Hepatocyte (in vitro differentiated cells): ENCODE measurements at regions not wholly inside any gene's neighbourhood (a gene's known extent, or its start where the extent isn't known, plus 50 kb on each side); places are given as distances from the start of the nearest gene placed in this dataset.
"Not testable (repeated sequence)": the region's sequence is repeated elsewhere in the genome, so short reads cannot be mapped to it uniquely, and the experiment has no call there.

Experiments used
- DNase-seq: peaks from one replicate; pipeline ENCODE4 v3.0.0-alpha.2; 2016; ENCODE audit warnings: low spot score
- H2AFZ ChIP-seq: fragments of 200-600 bp; sonication (generic); 2 replicates; pipeline ENCODE4 v1.6.0; 2016; ENCODE audit warnings: antibody characterized with exemption, mild to moderate bottlenecking
- H3K27ac ChIP-seq: fragments of 200-600 bp; sonication (generic); 2 replicates; pipeline ENCODE4 v1.5.1; 2016; ENCODE audit warnings: mild to moderate bottlenecking
- H3K27me3 ChIP-seq: fragments of 200-600 bp; sonication (generic); 2 replicates; pipeline ENCODE4 v1.6.1; 2016
- H3K36me3 ChIP-seq: fragments of 200-600 bp; sonication (generic); replicated peaks from 2 replicates; pipeline ENCODE4 v1.5.1; 2016; ENCODE audit warnings: low read depth; ENCODE audit not compliant: insufficient read depth
- H3K4me1 ChIP-seq: fragments of 200-600 bp; sonication (generic); 2 replicates; pipeline ENCODE4 v1.5.1; 2016; ENCODE audit warnings: mild to moderate bottlenecking, moderate library complexity; ENCODE audit not compliant: insufficient read depth
- H3K4me2 ChIP-seq: fragments of 200-600 bp; sonication (generic); 2 replicates; pipeline ENCODE4 v1.6.0; 2016
- H3K4me3 ChIP-seq: fragments of 200-600 bp; sonication (generic); 2 replicates; pipeline ENCODE4 v1.5.1; 2016; ENCODE audit warnings: mild to moderate bottlenecking
- H3K79me2 ChIP-seq: fragments of 200-600 bp; sonication (generic); 2 replicates; pipeline ENCODE4 v1.6.0; 2017; ENCODE audit warnings: mild to moderate bottlenecking
- H3K9me2 ChIP-seq: fragments of 200-600 bp; sonication (generic); replicated peaks from 2 replicates; pipeline ENCODE4 v1.6.0; 2017; ENCODE audit warnings: mild to moderate bottlenecking; ENCODE audit not compliant: insufficient read depth
- H3K9me3 ChIP-seq: fragments of 200-600 bp; sonication (generic); 2 replicates; pipeline ENCODE4 v1.5.1; 2016; ENCODE audit warnings: low read depth, mild to moderate bottlenecking
- H4K20me1 ChIP-seq: fragments of 200-600 bp; sonication (generic); 2 replicates; pipeline ENCODE4 v1.6.0; 2016; ENCODE audit warnings: mild to moderate bottlenecking; ENCODE audit not compliant: insufficient read depth, poor library complexity, severe bottlenecking
- WGBS: methylation state at CpG from one replicate; pipeline ENCODE4 v1.1.6; 2016; ENCODE audit warnings: low lambda C conversion rate; ENCODE audit errors: missing lambda C conversion rate; 5-methylcytosine and 5-hydroxymethylcytosine counted together

DNA sequence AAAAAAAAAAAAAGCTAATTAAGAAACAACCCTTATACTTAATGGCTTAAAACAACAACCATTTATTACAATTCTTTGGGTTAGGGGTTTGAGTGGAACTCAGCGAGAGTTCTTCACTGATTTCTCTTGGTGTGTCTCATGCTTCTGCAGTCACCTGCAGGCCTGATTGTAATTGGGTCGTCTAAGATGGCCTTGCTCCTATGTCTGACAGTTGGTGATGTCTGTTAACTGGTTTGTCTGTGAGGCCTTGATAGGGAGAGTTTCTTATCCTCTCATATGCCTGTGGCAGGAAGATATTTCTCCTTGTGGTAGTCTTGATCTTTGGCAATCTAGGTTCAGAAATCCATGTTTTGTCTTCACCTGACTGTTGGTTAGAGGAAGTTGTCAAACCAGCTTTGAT, 85.2 kb upstream of the NUTM2F start:
- H3K27ac ChIP-seq, H4K20me1 ChIP-seq, H2AFZ ChIP-seq, H3K4me1 ChIP-seq, H3K9me3 ChIP-seq, H3K27me3 ChIP-seq, H3K36me3 ChIP-seq, DNase-seq, H3K4me3 ChIP-seq, H3K9me2 ChIP-seq, H3K4me2 ChIP-seq: not testable (repeated sequence)
- 86% methylated on average over 2 of the region's 2 CpGs for WGBS
- H3K79me2 ChIP-seq, result peaks cover 21% of the 10 kb centered on the region

DNA sequence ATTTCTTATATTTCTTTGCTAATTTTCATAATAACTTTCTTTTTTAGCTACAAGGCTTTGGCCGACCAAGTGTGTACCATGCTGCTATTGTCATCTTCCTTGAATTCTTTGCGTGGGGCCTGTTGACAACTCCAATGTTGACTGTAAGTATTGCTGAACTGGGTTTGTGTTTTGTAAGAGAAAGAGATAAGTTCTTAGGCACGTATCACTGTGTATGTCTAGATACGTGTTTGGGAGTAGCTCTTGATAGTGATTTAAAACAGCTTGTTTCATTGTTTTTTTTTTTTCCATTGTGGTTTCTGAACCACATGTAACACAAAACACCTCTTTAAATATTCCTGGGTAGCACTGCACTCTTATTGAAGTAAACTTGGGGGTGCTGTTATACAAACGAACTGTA, 86.7 kb upstream of the NUTM2F start:
- H3K27me3 ChIP-seq, DNase-seq, H3K4me2 ChIP-seq, H4K20me1 ChIP-seq, H3K27ac ChIP-seq, H3K4me3 ChIP-seq, H3K4me1 ChIP-seq, H3K9me2 ChIP-seq, H3K9me3 ChIP-seq, H3K36me3 ChIP-seq, H2AFZ ChIP-seq: not testable (repeated sequence)
- 89% methylated on average over 5 of the region's 5 CpGs for WGBS
- peaks cover 16% of the 10 kb centered on the region for H3K79me2 ChIP-seq

DNA sequence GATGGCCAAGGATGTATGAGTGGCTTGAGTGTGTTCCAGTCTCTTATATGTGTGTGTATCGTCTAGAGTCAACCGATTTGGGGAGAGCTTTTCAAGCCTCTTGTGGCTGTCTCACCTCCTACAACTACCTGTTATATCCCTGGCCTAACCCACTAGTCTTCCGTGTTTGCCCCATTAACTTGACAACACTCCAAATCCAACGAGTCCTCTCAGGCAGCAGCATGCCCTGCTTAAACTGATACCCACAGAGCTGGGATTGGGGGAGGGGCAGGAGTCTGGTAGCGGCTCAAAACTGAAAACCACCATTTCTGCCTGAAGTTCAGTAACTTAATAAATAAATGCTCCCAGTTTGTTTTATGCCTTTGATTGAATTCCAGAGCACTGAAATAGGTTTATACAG, 91.7 kb upstream of the NUTM2F start:
- not testable (repeated sequence) for DNase-seq, H3K27me3 ChIP-seq, H4K20me1 ChIP-seq, H3K27ac ChIP-seq, H3K4me2 ChIP-seq, H2AFZ ChIP-seq, H3K79me2 ChIP-seq, H3K36me3 ChIP-seq, H3K9me2 ChIP-seq, H3K9me3 ChIP-seq, H3K4me3 ChIP-seq, H3K4me1 ChIP-seq
- WGBS, result 49% methylated on average over 5 of the region's 5 CpGs

DNA sequence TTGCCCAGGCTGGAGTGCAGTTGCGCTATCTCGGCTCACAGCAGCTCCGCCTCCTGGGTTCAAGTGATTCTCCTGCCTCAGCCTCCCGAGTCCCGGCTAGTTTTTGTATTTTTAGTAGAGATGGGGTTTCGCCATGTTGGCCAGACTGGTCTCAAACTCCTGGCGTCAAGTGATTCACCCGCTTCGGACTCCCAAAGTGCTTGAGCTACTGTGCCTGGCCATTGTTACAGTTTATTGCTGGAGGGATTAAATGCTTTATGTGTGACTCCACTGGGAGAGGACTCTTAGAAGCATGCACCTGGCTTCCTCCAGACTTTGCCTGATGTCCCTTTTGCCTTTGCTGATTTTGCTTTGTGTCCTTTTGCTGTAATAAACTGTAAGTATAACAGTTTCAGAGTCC, 93.5 kb upstream of the NUTM2F start:
- H3K9me2 ChIP-seq, H3K9me3 ChIP-seq, H3K4me1 ChIP-seq, H3K4me3 ChIP-seq, H3K4me2 ChIP-seq, H3K79me2 ChIP-seq, DNase-seq, H2AFZ ChIP-seq, H3K27ac ChIP-seq, H3K36me3 ChIP-seq, H3K27me3 ChIP-seq, H4K20me1 ChIP-seq: not testable (repeated sequence)
- WGBS, result 88% methylated on average over 9 of the region's 9 CpGs

DNA sequence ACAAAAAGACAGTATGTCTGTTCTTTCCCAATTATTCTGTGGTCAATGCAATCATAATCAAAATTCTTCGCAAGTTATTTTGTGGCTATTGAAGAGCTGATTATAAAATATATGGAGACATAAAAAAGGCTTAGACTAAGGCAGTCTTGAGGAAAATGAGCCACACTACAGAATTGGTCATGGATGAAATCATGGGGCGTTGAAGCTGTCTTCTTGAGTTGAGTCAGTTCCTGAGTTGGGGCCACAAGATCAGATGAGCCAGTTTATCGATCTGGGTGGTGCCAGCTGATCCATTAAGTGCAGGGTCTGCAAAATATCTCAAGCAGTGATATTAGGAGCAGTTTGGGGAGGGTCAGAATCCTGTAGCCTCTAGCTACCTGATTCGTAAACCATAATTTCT, 96.9 kb upstream of the NUTM2F start:
- not testable (repeated sequence) for H3K79me2 ChIP-seq, H3K4me2 ChIP-seq, H3K4me3 ChIP-seq, H3K27ac ChIP-seq, H3K9me2 ChIP-seq, H3K9me3 ChIP-seq, H3K4me1 ChIP-seq, DNase-seq, H3K36me3 ChIP-seq, H4K20me1 ChIP-seq, H3K27me3 ChIP-seq, H2AFZ ChIP-seq
- 94% methylated on average over 4 of the region's 4 CpGs for WGBS

DNA sequence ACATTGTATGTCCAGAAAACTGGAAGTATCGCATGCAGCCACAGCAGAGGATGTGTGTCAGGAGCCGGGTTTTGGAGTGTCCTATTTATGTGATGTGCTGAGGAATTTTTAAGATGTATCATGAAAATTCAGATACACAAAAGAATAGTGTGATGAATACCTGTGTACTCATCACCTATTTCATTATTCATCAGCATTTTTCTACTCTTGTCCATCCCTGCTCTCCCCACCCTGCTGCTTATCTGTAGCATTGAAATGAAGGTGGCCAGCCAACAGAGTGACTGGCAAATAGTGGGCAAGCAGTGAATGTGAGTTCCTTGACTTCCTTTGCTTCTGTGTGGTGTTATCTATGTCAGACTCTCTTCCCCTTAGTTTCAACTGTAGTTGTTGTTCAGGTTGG, 108.7 kb upstream of the NUTM2F start:
- H3K79me2 ChIP-seq, H3K4me3 ChIP-seq, H3K4me2 ChIP-seq, DNase-seq, H3K27ac ChIP-seq, H3K36me3 ChIP-seq, H4K20me1 ChIP-seq, H3K4me1 ChIP-seq, H3K9me3 ChIP-seq, H2AFZ ChIP-seq, H3K27me3 ChIP-seq, H3K9me2 ChIP-seq: not testable (repeated sequence)
- WGBS, result no CpG with 5 or more reads among the region's 2 CpGs

DNA sequence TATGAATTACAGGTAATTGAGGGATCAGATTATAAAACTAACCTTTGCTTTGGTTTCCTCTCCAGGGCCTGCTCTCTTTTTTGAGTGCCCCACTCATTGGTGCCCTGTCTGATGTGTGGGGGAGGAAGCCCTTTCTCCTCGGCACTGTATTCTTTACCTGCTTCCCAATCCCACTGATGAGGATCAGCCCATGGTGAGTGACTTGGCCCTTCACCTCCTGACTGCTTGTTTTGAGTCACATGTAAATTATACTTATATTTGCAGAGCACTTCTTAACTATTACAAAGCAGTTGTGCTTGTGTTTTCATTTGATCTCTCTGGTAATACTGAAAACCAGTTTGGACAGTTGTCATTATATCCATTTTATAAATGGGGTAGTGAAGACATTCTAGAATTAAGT, 109.9 kb upstream of the NUTM2F start:
- WGBS, result 86% methylated on average over 1 of the region's 1 CpG
- not testable (repeated sequence) for H3K36me3 ChIP-seq, H3K79me2 ChIP-seq

DNA sequence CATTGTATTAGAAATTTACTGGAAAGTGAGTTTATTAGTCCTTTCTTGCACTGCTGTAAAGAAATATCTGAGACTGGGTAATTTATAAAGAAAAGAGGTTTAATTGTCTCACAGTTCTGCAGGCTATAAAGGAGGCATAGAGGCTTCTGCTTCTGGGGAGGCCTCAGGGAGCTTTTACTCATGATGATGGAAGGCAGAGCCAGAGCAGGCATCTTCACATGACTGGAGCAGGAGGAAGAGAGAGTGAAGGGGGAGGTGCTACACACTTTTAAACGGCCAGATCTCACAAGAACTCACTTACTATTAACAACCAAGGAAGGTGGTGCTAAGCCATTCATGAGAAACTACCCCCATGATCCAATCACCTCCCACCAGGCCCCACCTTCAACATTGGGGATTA, 112.7 kb upstream of the NUTM2F start:
- H3K36me3 ChIP-seq, DNase-seq, H3K79me2 ChIP-seq, H3K4me2 ChIP-seq, H3K4me1 ChIP-seq, H3K9me3 ChIP-seq, H4K20me1 ChIP-seq, H3K4me3 ChIP-seq, H3K9me2 ChIP-seq, H3K27ac ChIP-seq, H2AFZ ChIP-seq, H3K27me3 ChIP-seq: not testable (repeated sequence)
- 29% methylated on average over 1 of the region's 1 CpG for WGBS

More for the DNA sequence above, 109.9 kb upstream of the NUTM2F start:
- H3K9me3 ChIP-seq, H3K9me2 ChIP-seq, H3K4me1 ChIP-seq, H4K20me1 ChIP-seq, H3K4me2 ChIP-seq, H3K27me3 ChIP-seq, H3K4me3 ChIP-seq, H3K27ac ChIP-seq, DNase-seq, H2AFZ ChIP-seq: not testable (repeated sequence)
